GM18520 (cell line): ENCODE measurements at regions not wholly inside any gene's neighbourhood (a gene's known extent, or its start where the extent isn't known, plus 50 kb on each side); places are given as distances from the start of the nearest gene placed in this dataset.

ENCODE experiments used
- ATAC-seq: cut with Tn5 transposase; IDR thresholded peaks from one replicate; pipeline ENCODE4 v1.9.1; 2021; ENCODE audit not compliant: unreplicated experiment

- no peak for ATAC-seq
Measured at GRCh38 chr10:124288486-124288885, 130.2 kb downstream of the OAT start.

GRCh38 chr10:124287791-124288190 lies 130.9 kb downstream of the OAT start:
- ATAC-seq, result no peak

- no peak for ATAC-seq
Measured at GRCh38 chr10:124287071-124287685, 131.5 kb downstream of the OAT start.

DNA sequence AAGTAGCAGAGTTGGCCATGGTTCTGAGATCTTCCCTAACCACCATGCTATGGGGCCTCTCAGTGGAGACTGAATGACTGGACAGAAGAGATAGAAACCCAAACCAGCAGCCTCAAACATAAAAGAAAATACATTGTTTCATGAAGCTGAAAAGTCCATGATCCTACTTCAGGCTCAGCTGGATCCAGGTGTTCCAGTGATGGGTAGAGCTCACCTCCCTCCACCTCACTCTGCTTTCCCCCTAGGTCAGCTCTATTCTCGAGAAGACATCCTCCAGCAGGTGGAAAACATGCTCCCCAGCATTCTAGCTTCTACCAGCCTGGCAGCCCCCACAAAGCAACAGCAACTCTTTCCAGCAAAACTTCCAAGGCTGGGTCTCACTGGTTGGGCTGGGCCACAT lies 132.1 kb downstream of the OAT start:
- ATAC-seq, result no peak

DNA sequence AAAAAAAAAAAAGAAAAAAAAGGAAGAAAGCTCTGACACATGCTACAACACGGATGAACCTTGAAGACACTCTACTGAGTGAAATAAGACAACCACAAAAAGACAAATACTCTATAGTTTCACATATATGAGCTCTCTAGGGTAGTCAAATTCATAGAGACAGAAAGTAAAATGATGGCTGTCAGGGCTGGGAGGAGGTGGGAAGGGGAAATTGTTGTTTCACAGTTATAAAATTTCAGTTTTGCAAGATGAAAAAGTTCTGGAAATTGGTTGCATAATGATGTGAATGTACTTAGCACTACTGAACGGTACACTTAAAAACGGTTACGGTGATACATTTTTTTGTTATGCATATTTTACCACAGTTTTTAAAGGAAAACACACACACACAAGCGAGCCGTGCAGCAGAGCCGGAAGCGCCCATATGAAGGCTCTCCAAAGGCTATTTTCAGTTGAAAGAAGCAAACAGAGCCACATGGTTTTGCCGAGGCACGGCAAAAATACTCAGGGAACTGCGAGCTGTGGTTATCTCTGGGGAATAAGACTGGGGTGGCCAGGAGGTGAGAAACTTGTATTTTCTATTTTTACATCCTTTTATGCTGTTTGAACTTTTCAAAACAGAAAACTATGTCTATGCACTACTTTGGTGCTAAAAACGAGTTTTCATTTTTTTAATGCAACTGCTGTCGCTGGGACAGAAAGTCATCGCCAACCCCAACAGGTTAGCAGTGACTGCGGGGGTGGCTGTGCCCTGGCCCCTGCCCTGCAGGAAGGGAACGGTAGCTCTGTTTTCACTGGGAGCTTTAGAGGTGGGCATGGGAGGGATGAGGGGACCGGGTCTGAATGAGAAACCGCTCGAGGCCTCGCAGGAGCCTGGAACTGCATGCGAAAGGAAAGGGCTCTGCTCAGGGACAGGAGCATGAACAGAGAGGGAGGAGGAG lies 132.9 kb downstream of the OAT start:
- ATAC-seq, result peak; percentile 66

- no peak for ATAC-seq
Measured at GRCh38 chr10:124283949-124284250, 134.8 kb downstream of the OAT start.

DNA sequence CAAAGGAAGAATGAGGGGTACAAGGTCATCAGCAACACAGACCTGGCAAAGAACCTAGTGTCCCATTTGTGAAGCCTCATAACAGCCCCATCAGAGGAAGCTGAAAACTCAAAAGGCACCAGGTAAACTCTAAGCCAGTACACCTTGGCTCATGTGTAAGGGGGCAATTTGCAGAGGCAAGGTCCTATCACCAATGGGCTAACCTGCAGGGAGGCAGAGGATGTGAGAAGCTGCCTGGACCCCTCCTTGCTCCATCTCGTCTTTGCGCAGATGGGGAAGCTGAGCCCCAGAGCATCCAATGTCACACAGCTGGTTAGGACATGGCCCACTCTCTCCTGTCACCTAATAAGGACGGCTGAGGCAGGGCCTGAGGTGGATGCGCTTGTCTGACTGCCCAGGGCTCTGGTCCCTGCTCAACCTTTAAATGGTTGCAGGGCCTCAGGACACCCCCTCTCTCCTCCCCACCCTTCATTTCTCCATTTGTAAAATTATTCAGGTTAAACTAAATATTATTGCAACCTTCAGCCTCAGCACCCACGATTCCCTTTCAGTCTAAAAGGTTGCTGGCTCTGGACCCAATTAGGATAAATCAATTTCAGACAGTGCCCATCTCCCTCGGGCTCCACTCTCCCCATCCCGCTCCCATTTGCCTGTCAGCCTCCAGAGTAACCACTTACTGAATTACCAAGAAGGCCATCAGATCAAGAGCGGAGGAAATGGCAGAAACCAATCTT lies 135.3 kb downstream of the OAT start:
- ATAC-seq, result no peak

DNA sequence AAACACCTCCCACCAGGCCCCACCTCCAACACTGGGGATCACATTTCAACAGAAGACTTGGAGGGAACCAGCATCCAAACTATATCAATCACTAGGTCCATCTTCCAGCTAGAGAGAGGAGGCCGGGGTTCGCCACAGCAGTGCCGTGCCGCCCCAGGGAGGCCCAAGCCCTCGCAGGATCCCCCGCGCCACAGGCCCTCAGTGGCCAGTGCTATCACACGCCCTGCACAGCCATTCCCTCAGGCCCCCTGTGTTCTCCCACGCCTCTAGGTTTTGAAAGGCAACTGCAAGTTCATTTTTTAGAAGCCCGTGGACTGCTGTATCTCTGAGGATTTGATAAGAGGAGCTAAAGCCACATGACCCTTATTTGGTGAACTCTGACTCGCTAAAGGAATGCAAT lies 136.4 kb downstream of the OAT start:
- no peak for ATAC-seq

DNA sequence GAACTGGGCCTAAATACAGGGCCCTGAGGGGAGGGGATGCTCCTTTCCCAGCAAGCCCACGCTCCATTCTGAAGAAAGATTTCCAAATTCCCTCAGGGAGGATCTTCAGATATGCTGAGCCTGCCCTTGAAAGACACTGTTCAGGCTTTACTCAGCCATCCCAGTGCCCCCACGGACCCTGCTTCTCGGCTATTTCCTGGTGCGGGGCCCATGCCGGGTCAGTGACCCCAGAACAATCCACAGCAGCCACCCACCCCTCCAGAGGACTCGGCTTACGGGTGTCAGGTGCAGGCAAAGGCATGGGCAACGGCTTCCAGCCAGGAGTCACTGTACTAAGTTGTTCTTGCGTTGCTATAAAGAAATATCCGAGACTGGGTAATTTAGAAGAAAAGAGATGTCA lies 137.1 kb downstream of the OAT start:
- no peak for ATAC-seq

DNA sequence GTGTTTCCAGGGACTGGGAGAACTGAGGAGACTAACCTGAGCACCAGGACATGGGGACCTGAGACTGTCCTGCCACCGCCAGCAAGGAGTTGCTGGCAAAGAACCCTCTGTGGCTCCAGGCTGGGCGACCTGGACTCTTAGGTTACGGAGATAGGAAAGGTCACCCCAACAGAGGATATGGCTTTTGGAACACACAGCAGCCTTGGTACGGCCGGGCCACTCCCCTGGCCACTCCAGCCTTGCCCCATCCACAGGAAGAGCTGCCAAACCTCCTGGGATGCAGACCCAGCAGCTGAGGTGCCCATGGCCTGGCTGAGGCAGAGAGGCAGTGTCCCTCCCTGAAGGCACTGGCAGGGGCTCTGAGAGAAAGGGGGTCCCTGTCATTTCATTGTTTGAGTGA lies 137.8 kb downstream of the OAT start:
- ATAC-seq, result no peak

DNA sequence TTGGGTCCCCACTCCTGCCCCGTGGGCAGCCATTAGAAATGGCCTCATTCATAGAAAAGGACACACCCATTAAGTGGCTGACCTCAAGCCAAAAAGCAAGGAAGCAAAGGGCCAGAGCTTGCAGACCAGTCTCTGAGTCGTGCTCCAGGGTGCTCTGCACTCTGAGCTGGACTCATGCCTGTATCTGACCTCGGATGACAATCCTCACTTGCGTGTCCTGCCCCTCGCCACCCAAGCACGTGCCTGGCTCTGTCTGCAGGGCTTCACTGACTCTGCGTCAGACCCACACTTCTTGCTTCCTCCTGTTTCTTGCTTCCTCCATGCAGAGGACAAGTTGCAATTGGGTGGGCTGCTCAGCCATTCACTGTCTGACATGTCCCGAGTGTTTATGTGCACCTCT lies 138.8 kb downstream of the OAT start:
- no peak for ATAC-seq

DNA sequence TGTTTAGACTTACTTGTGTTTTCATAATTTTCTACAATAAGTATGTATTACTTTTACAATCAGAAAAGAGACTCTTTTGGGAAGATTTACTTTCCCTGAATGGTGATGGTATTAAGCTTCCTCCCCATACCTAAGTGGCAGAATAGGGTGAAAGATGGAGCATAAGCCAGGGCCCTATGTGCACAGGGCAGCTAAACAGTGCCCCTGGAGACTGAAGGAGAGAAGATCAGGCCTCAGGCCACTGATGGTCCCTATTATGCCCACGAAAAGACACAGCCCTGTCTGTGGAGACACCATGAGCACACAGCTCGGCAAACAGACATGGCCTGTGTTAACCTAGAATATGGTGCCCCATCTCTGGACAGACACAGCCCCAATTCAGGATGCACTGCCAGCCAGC lies 139.4 kb downstream of the OAT start:
- ATAC-seq, result no peak

GRCh38 chr10:124278356-124278755 lies 140.4 kb downstream of the OAT start:
- ATAC-seq, result no peak

GRCh38 chr10:124273141-124273540 lies 145.6 kb downstream of the OAT start:
- ATAC-seq, result no peak

DNA sequence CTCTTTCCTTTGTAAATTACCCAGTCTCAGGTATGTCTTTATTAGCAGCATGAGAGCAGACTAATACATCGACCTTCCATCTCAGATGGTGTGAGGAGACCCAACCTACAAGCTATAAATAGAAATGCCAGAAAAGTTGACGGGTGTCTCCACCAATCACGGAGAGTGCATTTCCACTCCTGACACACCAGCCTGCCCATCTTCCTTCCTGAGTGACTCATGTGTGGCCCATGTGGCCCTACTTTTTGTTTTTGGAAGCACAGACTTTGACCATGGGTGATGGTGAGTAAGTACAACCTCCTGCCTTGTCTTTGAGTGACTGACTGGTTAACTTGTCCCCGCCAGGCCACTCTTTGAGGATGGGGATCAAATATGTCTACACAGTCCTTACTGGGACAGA lies 147.0 kb downstream of the OAT start:
- ATAC-seq, result no peak

- no peak for ATAC-seq
Measured at GRCh38 chr10:124270530-124271327, 148.0 kb downstream of the OAT start.

GRCh38 chr10:124268976-124269375 lies 149.7 kb downstream of the OAT start:
- no peak for ATAC-seq

GRCh38 chr10:124267911-124268549 lies 150.7 kb downstream of the OAT start:
- ATAC-seq, result no peak

DNA sequence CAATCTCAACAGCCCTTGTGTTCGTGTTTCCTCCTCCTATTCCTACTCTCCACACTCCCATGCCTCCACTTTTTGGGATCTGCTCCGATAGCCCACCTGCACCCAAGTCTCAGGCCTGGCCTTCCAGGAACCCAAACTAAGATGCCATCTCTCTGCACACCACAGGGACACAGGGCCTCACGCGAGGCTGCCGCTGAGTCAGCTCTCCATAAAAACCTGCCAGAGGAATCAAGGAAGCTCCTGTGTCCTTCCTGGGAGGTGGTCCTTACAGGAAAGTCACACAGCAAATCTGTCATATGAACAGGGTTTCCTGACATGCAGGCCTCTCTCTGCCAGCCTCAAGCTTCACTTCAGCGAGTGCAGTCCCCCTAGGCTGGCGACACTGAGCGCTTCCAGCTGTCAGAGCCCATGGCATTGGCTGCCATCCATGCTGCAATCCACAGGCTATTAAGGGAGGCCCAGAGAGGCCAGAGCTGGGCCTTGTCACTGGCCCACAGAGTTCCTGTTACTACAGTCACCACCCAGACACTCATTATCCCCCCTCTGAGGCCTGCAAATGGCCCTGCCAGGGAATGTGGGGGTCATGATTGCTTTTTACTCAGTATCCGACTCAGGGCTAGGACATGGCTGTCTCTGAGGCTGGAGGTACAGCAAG lies 151.4 kb downstream of the OAT start:
- ATAC-seq, result no peak
